Peyer's patch (tissue), 4 donors: ENCODE measurements at regions not wholly inside any gene's neighbourhood (a gene's known extent, or its start where the extent isn't known, plus 50 kb on each side); places are given as distances from the start of the nearest gene placed in this dataset.

ENCODE experiments used
- DNase-seq, 3 donors: peaks; one replicate each; pipeline ENCODE4 v3.0.0-alpha.2; 2017 to 2019
- H3K27ac ChIP-seq, 4 donors: fragments of 200-600 bp; sonication (generic); one replicate each; pipeline ENCODE4 v1.5.1; 2016 to 2019
- H3K27me3 ChIP-seq, 2 donors: fragments of 200-600 bp; sonication (generic); one replicate each; pipeline ENCODE4 v1.5.1; 2019
- H3K36me3 ChIP-seq, 3 donors: fragments of 200-600 bp; sonication (generic); one replicate each; pipeline ENCODE4 v1.5.1; 2016 to 2019
- H3K4me1 ChIP-seq, 4 donors: fragments of 200-600 bp; sonication (generic); one replicate each; pipeline ENCODE4 v1.5.1; 2016 to 2019
- H3K4me3 ChIP-seq, 4 donors: fragments of 200-600 bp; sonication (generic); 1 replicate in 3 of 4; 2 replicates in 1 of 4; pipeline ENCODE4 v1.5.1; 2016 to 2019; ENCODE audit warnings: mild to moderate bottlenecking in 1 of 4
- H3K9me3 ChIP-seq, 4 donors: fragments of 200-600 bp; sonication (generic); one replicate each; pipeline ENCODE4 v1.5.1; 2016 to 2019; ENCODE audit warnings: mild to moderate bottlenecking in 1 of 4
- CTCF ChIP-seq, 6 experiments: fragments of 450-650 bp in 4 of 6; fragments of 200-600 bp in 2 of 6; sonication (generic) in 1 of 6; IDR thresholded peaks; one replicate each; pipeline ENCODE4 v1.5.1; 2017 to 2019; ENCODE audit warnings: antibody characterized with exemption in 6 of 6, mild to moderate bottlenecking in 3 of 6, moderate library complexity in 1 of 6
- POLR2A ChIP-seq, 2 donors: fragments of 450-650 bp; IDR thresholded peaks; one replicate each; pipeline ENCODE4 v1.5.1; 2017; ENCODE audit warnings: antibody characterized with exemption in 2 of 2, mild to moderate bottlenecking in 2 of 2, moderate library complexity in 2 of 2

- TF ChIP-seq CTCF (IDR thresholded peaks at IDR 0.05) (no peak), POLR2A (IDR thresholded peaks at IDR 0.05) (no peak)
- Histone ChIP-seq H3K4me3 (no peak overlapping the region), H3K9me3 (no peaks in the 10 kb centered on the region), H3K27ac (no peak overlapping the region), H3K27me3 (no peaks in the 10 kb centered on the region), H3K36me3 (no peaks in the 10 kb centered on the region), H3K4me1 (no peaks in the 10 kb centered on the region)
- no peak for DNase-seq
These were observed 179.2 kb upstream of the FERMT1 start for GRCh38 chr20:6302041-6302440.

GRCh38 chr20:6299456-6299855 lies 176.6 kb upstream of the FERMT1 start:
- DNase-seq, result no peak
- Histone ChIP-seq H3K9me3 (no peaks in the 10 kb centered on the region), H3K27me3 (no peaks in the 10 kb centered on the region), H3K4me1 (no peaks in the 10 kb centered on the region), H3K36me3 (no peaks in the 10 kb centered on the region), H3K27ac (no peak overlapping the region), H3K4me3 (no peak overlapping the region)
- no peak for TF ChIP-seq CTCF (IDR thresholded peaks at IDR 0.05)
- no peak for TF ChIP-seq POLR2A (IDR thresholded peaks at IDR 0.05)

DNA sequence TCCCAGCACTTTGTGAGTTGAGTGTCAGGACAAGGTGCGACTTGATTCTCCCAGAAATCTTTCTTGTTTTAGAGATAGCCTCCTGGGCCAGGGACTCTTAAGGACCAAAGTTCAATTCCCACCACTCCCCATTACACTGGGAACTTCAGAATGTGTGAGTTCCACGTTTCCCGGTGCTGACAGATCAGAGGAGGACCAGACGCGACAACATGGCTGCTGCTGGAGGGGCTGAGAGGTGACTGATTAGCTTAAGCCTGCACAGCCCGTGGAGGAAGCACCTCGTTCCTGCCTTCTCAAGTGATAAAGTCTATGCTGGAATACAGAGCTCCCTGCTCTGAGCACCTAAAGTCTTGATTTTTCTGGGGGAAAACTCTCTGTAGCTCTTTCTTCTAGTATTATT lies 175.2 kb upstream of the FERMT1 start:
- Histone ChIP-seq H3K36me3 (no peaks in the 10 kb centered on the region), H3K4me1 (no peaks in the 10 kb centered on the region), H3K9me3 (no peaks in the 10 kb centered on the region), H3K4me3 (no peak overlapping the region), H3K27ac (no peak overlapping the region), H3K27me3 (no peaks in the 10 kb centered on the region)
- DNase-seq, result no peak
- TF ChIP-seq CTCF (IDR thresholded peaks at IDR 0.05) (no peak), POLR2A (IDR thresholded peaks at IDR 0.05) (no peak)

- Histone ChIP-seq H3K27ac (no peak overlapping the region), H3K27me3 (no peaks in the 10 kb centered on the region), H3K9me3 (no peaks in the 10 kb centered on the region), H3K4me3 (no peak overlapping the region), H3K36me3 (no peaks in the 10 kb centered on the region), H3K4me1 (no peaks in the 10 kb centered on the region)
- TF ChIP-seq CTCF (IDR thresholded peaks at IDR 0.05), result no peak
- TF ChIP-seq POLR2A (IDR thresholded peaks at IDR 0.05), result no peak
- DNase-seq, result no peak
These were observed 173.0 kb upstream of the FERMT1 start for GRCh38 chr20:6295867-6296256.

DNA sequence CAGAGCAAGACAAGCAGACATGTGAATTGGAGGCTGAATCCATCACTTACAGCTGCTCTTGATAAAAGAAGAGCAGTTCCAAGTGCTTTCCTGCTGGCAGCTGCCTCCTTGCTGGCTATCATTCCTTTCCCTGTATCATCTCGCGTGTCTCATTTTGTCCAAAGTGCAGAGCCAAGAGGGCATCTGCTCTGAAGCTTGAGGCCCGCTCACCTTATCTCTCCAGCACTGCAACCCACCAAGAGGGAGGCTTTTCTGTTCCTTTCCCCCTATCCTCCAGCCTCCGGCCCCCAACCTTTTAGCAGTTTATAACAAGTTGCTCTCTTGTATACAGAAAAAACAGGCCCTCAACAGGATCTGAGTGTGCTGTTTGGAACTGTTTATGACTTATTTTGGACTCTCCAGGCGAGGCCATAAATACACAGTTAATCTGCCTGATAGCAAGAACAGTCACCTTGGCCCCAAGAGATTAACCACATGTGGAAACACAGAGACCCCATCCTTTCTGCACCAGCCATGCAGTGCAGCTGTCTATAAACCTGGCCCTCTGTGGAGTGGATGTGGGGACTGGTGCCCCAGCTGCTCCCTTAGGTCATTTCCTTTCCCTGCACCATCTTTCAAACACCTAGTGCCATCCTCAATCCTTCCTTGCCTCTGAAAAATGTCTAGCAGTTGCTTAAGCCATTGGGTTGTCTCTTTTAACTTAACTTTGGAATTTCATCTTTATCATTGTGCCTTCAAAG lies 172.5 kb upstream of the FERMT1 start:
- no peaks in the 10 kb centered on the region for H3K4me1 ChIP-seq
- no peak overlapping the region for H3K4me3 ChIP-seq
- TF ChIP-seq POLR2A (IDR thresholded peaks at IDR 0.05), result no peak
- no peaks in the 10 kb centered on the region for H3K27me3 ChIP-seq
- DNase-seq, result no peak
- no peak overlapping the region for H3K27ac ChIP-seq
- no peaks in the 10 kb centered on the region for H3K36me3 ChIP-seq
- H3K9me3 ChIP-seq, result no peaks in the 10 kb centered on the region

GRCh38 chr20:6287471-6287870 lies 164.6 kb upstream of the FERMT1 start:
- H3K36me3 ChIP-seq, result no peaks in the 10 kb centered on the region
- peaks cover 0 to 5% (median 0%) of the 10 kb centered on the region in 4 donors for H3K9me3 ChIP-seq
- H3K27me3 ChIP-seq, result no peaks in the 10 kb centered on the region
- TF ChIP-seq CTCF (IDR thresholded peaks at IDR 0.05) (no peak), POLR2A (IDR thresholded peaks at IDR 0.05) (no peak)
- DNase-seq, result no peak
- no peak overlapping the region for H3K27ac ChIP-seq
- H3K4me1 ChIP-seq, result no peaks in the 10 kb centered on the region
- no peak overlapping the region for H3K4me3 ChIP-seq
